OCI-M1 (cell line): ENCODE measurements at regions not wholly inside any gene's neighbourhood (a gene's known extent, or its start where the extent isn't known, plus 50 kb on each side); places are given as distances from the start of the nearest gene placed in this dataset.

Experiments
- DNase-seq: peaks from one replicate; lab custom pipeline; 2025; lab: John Stamatoyannopoulos, UW

DNA sequence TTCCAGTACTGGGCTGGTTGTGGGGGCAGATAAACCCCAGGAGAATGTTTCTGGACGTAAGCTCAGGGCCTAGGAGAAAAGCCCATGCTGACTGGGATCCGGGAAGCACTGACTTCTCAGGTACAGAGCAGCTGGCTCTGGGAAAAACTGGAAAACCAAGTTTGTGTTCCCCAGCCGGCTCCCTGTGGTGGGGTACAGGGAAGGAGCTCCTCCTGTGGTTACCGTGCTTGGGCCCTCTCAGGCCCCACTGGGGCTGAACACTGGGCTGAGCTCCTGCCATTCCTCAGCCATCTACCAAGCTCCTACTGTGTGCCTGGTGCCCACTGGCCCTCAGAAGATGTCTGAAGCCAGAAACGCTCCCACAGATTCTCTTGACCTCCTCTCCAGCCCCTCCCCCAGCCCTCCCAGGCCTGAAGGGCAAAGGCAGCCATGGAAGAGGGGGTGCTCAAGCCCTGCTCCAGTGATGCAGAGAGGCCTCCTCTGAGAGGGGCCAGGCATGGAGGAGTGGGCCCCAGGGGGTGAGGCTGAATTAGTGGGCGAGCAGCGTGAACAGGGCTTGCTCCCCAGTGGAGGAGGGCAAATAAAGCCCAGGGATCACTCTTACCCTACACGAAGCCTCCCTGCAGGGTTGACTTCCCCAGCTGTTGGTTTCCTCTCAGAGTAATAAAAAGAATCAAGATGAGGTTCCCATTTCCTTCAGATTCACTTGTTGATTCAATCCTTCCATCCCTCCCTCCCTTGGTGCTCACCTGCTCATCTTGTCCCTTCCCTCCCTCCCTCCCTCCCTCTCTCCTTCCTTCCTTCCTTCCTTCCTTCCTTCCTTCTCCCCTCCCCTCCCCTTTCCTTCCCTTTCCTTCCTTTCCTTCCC, 100.0 kb downstream of the VEGFA start:
- DNase-seq = no peak

DNA sequence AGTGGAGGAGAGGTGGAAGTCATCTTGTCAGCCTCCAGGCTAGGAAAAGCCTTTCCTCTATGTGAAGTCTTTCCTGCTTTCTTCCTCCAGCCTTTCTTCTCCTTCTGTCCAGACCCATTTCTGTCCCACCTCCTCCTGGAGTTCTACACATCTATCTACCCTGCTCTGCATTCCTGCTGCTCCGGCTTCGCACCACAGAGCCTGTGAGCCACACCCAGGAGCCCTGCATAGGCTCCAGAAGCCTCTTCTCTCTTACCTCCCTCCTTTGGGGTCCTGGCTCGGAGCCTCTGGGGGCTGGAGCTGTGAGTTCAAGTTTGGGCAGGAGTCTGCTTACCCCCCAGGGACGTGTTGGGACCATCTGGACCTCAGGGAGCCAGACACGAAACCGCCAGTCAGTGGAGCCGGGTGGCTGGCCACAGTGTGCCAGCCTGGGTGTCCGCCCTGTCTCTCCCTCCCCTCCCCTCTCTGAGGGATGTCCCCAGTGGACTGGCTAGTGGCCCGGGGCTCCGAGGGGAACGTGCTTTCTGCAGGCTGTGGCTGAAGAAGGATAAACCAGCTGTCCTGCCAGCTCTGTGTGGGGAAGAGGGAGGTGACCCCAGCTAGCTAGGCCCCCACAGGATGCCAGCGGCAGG, 99.2 kb downstream of the VEGFA start:
- no peak for DNase-seq

DNA sequence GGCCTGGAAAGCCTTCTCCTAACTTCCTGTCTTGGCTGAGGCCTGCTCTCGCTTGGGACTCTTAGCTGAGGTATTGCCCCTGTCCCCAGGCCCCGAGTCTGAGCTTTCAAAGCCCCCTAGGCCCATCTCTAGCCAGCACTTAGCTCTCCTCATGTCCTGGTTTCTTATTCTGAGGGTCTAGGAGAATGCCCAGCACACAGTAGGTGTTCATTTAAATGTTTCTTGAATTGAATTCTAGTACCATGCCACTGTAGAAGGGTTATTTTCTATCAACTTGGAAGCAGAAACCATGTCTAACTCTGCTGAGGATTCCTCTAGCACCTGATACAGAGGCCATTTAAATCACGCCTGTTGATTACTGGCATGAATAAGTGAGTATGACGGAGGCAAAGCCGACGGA, 98.5 kb downstream of the VEGFA start:
- no peak for DNase-seq

DNA sequence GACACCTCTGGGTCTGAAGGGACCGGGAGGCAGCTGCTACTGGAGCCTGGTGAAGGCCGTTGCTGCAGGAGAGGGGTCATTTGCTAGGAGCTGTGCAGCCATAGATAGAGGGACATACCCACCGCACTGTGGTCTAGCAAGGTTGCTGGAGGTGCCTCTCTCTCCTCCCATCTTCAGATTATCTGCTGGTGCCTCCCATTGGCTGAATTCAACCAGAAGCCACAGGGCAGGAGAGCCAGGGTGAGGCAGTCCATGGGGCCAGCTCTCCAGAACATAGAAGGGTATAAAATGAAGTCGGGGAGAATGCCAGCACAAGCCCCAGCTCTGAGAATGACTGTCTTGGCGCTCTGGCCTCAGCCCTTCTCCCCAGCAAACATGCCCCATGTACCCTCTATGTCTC, 98.0 kb downstream of the VEGFA start:
- DNase-seq = no peak

DNA sequence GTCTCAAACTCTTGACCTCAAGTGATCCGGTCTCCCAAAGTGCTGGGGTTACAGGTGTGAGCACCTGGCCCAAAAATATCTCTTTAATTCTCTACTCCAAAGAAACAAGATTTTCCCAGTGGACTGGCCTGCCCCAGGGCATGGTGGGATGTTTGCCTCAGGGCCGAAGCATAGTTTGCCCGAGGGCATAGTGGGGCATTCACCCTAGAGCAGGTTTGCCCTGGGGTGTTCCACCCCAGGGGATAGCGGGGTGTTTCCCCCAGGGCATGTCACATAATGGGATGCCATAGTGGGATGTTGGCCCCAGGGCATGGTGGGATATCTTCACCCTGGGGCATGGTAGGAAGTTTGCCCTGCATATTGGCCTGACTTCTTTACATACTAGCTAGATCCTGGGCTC, 97.2 kb downstream of the VEGFA start:
- DNase-seq = no peak

DNA sequence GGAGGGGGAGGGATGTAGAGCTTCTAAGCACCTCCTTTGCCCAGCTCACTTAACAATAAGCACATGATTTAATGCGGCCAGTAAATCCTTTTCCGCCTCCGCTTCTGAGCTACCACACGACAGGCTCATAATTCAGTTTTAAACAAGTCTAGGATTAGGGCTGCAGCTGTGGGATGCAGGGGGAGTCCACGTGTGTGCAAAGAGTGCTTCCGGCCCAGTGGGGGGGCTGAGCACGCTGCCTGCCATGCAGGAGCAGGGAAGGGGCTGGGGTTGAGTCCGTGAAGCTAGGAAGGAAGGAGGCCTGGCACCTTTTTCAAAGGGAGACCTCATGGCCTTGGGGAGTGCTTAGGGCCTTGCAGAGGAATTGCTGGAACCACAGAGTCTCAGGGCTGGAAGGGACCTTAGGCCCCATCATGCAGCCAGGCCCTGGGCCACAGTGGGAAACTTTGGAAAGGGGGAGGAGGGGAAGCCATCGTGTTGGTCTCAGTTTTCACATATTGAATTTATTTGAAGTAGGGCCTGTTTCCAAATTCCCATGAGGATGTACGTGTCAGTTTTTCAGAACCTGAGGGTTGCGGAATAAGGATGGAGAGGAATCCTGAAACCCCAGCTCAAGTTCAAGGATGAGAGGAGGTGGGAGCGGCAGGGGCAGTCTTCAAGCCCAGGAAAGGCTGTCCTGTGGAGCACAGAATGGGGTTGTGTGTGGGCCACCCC, 96.1 kb downstream of the VEGFA start:
- no peak for DNase-seq

DNA sequence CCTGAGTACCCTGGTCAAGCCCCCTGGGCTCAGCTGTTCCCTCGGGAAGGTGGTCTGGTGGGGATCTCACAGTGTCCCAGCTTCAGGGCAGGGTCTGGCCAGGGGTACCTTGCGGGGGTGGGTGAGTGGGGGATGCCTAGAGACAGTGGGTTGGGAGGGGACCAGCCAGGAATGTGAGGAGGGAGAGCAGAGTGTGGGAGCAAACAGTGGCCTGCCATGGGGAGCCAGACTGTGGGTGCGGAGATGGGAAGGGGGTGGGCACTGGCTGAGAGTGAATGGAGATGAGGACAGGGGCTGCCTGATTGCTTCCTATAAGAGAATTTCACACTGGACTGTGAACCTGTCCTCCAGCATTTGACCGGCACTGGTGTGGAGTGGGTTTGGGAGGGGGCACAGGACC, 95.1 kb downstream of the VEGFA start:
- DNase-seq = no peak

DNA sequence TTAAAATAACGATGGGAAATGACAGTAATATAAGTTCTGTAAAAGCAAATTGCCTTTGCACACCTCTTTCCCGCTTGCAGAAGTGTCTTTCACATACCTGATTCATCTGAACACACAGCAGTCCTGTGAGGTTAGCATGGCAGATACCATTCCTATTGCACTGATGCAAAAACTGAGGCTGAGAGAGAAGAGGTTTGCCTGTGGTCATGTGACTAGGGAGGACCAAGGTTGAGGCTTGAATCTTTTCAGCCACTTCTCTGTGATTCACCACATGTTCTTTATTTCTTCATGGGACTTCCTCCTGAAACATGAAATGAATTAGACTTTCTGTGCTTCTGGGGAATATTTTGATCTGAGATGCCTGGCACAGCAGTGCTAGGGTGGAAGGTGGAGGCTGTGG, 92.9 kb downstream of the VEGFA start:
- DNase-seq = peak; percentile 35

DNA sequence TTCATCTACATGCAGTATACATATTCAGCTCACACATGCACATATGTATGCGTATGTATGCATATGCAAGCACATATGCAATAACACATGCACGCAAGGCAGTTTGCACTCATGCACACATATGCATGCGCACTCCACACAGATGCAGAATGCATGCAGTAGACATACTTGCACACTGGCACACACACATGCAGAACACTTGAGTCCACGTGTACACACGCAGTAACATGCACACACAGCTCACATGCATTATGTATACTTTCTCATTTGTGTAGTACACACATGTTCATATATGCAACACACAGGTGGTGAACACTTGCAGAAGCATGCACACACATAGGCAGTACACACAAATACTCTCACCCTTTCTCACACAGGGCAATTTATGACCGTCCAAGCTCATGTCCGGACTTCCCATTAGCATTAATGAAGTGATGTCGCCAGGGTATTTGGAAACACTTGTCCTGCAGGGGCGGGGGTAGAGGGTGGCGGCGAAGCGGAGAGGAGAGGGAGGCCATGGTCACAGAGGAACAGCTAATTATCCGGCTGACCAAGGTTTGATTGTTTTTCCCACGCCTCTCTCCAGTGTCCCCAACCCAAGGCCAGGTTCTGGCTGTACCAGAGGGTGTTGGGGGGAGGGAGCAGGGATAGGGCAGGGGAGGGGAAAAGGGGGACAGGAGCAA, 91.3 kb downstream of the VEGFA start:
- no peak for DNase-seq

DNA sequence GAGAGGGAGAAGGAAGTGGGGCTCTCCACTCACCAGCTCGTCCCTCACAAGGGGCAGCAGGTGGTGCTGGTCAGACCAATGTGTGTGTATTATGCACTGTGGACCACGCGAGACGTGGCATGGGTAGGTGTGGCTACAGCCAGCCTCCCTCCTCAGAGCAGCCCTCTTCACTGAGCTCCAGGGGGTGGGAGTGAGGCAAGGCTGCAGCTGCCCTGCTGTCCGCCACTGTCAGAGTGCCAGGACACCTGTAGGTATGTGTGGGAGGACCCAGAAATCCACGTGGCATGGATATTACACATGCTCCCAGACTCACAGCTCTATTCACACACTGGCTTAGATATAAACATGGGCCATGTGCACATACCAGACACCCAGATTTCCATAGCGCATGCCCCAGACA, 90.3 kb downstream of the VEGFA start:
- DNase-seq = no peak

DNA sequence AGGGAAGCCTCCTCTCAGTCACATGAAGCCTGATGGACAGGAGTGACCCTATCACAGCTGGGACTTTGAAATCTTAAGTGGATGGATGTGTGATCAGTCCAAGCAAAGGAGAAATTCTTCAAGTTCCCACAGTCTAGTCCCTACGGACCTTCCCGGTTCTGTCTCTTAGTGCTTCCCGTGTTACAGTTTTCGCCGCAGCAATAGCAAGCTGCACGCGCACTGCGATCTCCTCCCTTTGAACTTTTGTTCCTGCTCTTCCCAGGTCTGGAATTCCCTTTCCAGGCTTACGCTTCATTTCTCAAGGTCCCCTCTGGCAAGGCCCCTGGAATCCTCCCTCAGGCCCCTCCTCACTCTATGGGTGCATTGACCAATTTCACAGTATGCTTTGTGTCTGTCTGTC, 89.2 kb downstream of the VEGFA start:
- DNase-seq = no peak

DNA sequence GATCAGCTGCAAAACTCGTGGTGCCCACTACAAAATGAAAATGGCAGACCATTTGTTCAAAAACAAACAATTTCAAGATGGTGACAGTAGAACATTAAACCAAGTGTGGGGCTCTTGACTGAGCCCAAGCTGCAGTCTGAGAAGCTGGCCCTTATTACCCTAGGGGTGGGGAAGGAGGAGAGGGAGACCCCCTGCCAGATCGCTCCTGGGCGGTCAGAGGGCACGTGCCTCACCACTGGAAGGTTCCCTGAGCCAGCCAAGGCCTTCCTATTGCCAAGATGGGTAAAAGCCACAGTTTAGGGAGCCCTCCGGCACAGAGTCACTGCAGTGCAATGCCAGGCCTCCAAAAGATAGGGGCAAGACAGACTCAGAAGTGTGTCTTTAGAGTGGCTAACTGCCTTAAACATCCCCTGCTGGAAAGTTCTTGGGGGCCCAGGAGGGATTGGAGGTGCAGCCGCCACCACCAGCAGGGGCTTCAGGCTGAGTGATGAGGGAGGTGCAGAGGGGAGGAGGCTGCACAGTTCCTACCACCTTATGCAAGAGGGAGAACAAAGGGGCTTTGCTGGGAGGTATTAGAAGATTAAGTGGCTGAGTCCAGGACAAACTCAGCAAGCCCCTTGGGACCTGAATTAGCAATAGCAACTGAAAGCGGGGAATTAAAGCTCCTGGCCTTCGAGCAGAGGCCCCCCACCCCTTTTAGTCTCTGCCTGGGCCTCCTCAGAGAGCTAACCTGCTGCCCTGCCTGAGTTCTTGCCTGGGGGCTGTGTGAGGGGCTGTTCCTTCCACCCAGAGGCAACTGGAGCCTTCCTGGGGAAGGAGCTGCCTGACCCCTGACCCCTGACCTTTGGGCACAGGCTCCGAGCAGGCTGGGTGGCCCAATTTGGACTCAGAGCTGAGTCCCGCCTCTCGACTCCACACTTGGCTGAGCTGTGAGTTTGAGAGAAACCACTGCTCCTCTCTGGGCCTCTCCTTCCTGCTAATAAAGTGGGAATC, 88.4 kb downstream of the VEGFA start:
- no peak for DNase-seq

DNA sequence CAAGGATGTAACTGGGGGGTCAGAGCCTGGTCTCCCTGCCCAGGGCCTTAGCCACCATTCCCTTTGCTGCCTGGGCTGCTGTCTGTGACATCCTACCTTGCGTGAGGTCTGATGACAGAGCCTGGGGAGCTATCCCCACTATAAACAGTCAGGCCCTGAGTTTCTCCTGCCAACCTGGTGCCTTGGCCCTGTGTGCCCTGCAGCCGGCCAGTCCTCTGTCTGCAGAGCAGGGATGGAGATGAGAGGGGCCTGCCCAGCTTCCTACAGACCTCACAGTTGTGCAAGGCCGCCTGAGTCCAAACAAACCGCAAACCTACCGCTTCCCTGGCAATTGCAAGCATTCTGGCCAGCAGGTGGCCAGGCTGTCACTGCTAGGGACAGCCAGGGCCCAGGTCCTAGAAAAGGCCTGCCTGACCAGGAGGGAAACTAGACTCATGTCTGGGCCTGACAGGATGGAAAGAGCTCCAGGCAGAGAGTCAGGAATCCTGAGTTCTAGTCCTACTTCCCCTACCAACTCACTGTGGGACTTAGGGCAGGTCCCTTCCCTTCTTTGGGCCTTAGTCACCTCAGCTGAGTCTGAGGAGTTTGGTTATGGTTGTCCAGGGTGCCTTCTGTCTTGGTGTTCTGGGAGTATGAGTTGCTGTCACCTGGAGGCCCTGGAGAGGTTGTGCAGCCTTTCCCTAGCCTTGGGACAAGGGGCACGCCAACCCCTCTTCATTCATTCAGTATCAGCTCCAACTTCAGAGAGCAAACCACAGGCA, 86.2 kb downstream of the VEGFA start:
- DNase-seq = peak; percentile 75

DNA sequence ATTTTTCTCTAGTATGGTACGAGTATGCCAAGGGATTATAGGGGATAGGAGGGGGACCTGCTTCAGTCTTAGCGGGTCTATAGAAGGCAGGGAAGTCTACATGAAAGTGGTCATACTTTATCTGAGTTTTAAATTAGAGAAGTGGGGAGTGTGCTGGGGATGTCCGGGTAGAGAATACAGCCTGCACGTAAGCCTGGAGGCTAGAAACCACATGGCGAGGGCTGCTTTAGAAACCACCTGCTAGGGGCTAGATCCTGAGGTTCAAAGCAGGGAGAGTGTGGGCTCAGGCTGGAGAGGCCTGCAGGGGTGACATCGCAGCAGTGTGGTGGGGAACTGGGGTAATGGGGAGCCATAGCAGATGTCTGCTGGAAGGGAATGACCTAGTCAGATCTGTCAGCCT, 85.2 kb downstream of the VEGFA start:
- DNase-seq = no peak

DNA sequence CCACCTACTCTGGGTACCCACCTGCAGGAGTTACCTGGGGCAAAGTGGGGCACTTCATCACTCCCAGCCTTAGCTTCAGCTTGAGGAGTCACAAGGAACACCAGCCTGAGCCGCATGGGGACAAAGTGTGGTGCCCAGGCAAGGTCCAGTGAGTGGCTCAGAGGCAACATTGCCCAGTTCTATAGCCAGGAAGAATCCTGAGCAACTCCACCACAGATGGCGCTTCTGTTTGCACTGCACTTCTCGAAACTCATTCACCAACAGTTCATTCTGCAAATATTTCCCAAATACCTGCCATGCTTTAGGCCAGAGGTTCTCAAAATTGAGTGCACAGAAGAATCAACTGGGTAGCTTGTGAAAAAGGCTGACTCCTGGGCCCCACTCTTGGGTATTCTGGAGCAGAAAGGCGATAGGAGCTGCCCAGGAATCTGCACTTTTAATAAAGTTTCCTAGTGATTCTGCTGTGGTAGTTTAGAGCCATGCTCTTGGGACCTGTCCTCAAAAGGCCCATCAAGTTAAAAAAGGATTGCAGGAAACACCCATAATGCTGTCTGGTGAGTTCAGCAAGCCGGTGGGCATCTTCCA, 83.1 kb downstream of the VEGFA start:
- DNase-seq = no peak

DNA sequence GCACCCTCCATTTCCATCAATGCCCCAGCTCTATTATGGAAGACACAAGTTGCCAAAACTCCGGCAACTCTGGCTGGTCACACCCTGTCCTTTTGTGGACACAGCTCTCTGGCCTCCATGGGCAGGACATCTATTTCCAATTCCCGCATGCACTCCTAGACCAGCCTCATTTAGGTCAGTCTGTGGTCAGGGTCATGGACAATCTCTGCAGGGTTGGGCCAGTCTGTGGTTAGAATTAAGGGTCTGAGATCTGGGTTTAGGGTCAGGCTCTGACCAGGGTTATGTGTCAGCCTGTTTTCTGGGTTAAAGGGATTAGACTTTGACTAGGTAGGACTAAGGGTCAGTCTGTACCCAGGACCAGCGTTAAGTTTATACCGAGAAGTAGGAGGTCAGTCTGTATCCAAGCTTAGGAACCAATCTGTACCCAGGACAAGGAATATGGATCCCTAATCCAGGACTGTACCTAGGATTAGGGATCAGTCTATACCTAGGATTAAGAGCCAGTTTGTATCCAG, 82.4 kb downstream of the VEGFA start:
- no peak for DNase-seq

DNA sequence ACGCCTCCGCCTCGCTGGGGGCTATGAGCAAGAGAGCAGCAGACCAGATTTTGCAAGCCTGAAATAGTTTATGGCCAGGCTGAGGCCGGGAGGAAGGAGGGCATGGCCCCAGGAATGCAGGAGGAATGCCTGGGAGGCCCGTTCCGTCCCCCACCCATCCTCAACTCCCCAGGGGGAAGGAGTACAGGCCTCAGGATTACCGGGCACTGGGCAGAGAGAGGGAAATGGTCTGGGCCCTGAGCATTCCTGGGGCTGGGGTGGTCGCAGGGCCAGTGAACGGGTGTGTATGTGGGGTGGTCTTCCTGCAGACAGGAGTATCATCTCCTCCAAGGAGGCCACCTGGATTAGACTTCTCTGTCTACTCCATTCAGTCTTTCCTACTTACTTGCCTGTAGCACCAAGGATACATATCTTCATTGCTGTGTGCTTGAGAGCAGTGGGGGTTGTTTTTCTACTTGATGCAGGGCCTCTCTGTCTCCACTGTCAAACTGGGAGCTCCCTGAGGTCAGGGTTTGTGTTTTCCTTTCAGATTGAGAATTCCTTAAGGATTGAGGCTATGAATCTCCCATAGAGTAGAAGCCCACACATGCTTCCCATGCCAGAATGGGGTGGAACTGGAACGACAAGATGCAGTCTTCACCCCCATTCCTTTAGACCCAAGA, 81.3 kb downstream of the VEGFA start:
- DNase-seq = no peak

DNA sequence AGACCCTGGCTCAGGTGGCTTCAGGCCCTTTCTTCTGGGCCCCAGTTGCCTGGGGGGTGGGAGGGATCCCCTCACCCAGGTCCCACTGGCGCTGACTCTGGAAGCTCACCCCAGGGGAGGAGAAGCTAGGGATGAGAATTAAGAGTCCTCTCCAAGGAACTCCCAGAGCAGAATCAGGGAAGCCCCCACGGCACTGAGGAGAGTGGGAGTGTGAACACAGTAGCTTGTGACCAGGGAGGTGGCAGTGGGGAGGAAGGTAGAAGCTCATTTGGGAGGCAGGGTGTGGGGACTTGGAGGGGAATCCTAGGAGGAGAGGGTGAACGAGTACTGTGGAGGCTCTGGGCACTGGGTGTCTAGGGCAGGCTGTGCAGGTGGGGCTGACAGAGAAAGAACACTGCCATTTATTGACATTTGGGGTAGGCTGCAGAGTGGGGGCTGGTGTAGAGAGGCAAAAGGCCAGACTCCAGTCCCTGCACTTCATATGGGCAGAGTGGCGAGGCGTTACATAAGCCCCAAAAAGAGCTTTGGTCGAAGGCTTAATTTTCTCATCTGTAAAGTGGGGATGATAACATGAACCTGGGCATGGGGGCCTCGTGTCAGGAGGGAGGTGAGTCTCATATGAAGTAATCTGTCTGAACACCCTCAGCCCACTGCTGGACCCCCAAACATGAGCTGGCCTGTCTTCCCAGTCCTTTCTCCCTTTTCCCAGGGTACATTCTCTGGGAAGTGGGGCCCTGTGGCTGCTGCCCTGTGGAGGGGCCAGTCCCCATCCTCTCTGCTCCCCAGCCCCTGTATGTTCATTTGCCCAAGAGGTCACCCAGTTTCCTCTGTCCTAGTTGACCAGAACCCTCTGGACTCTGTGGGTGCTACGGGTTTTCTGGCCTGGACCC, 80.5 kb downstream of the VEGFA start:
- no peak for DNase-seq
